Stimulated activated CD4-positive, alpha-beta T cell treated with anti-CD3 and anti-CD28 coated beads, Interleukin-2, amount 100 ng/mL, for 4 hours (primary cell): ENCODE measurements at regions not wholly inside any gene's neighbourhood (a gene's known extent, or its start where the extent isn't known, plus 50 kb on each side); places are given as distances from the start of the nearest gene placed in this dataset.

ENCODE experiments used
- DNase-seq: peaks from one replicate; pipeline ENCODE4 v3.0.0-alpha.2; 2020; ENCODE audit warnings: low read depth

DNA sequence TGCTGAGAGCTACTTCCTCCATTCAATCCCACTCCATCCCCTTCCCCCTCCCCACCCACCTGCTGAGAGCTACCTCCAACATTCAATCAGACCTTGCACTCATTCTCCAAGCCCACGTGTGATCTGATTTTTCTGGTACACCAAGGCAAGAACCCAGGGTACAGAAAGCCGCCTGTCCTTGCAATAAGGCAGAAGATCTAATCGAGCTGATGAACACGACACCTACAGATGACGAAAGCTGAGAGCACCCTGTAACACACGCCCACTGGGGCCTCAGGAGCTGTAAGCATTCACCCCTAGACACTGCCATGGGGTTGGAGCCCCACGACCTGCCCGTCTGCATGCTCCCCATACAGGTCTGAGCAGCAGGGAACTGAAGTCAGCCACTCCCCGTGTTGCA lies 58.3 kb downstream of the TRIML1 start:
- DNase-seq, result no peak

DNA sequence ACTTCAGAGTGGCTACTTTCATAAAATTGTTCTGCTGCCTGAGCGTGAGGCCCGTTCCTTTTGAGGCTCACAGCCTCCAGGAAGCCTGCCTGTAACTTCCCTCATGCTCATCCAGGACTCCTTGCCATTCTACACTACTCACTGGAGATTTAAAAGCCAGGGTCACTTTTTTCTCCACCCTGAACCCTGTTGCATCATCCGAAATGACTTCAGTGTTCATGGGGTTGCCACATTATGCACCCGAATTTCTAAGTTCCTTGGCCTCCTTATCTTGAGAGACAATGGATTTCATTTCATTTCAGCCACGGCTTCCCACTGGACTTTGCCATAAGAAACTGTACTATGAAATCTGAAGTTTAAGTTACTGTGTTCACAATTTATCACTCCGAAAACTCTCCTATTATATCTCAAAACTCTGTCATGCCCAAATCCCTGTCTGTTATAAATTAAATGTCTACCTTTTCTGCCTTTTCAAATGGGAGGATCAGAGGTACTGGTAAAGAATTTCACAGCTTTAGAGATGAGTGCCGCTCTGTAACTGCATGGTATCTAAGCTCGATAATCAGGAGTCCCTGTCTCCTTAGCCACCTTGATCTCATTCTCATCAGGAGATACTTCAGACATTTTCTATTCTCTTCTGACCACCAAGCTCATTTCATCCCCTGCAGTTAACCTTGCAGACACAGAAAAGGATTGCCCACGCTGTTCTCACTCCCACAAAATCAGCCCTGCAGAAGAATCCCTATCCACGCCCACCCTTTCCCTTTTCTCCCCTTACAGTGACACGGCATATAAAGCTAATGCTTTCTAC lies 59.9 kb downstream of the TRIML1 start:
- no peak for DNase-seq

DNA sequence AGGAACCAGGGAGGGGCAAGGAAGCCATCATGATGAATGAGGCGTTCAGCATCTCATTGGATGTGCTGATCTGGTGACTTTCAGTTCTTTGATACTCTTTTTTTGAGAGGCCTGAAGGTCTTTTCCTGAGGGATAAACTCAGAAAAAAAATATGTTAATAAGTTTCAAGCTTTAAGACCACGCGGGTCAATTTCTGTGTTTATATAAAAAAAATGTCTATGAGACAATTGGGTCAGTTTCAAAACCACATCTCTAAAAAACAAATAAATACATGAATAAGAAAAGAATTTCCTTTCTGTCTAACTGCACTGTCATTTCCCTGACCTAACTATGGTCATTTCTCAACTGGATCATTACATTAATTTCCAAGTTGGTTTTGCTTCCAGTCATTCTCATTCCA lies 62.6 kb downstream of the TRIML1 start:
- DNase-seq, result no peak

DNA sequence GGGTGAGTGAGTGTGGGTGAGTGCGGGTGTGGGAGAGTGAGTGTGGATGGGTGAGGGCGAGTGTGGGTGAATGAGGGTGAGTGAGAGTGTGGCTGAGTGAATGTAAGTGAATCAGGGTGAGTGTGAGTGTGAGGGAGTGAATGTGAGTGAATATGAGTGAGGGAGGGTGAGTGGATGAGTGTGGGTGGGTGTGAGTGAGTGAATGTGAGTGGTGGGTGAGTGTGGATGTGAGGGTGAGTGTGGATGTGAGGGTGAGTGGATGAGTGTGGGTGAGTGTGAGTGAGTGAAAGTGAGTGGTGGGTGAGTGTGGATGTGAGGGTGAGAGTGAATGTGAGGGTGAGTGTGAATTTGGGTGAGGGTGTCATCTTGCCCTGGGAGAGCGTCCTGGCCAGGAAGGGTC lies 67.5 kb downstream of the TRIML1 start:
- DNase-seq, result no peak

DNA sequence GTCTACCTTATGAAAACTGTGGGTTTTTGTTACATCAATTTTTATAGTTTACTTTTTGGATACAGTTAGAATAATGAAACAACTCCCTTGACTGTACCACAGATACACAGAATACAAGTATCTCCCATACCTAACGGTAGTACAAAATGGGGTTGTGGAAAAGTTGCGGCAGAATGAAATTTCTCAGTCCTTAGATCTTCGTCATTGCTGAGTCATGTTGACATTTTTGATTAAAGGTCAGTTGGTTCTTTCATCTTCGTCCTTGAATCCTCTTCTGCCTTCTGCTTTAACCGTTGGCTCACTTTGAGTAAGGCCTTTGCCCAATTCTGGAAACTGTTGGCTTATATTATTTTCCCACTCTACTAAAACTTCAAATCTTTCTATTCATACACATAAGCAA lies 75.6 kb downstream of the TRIML1 start:
- no peak for DNase-seq

DNA sequence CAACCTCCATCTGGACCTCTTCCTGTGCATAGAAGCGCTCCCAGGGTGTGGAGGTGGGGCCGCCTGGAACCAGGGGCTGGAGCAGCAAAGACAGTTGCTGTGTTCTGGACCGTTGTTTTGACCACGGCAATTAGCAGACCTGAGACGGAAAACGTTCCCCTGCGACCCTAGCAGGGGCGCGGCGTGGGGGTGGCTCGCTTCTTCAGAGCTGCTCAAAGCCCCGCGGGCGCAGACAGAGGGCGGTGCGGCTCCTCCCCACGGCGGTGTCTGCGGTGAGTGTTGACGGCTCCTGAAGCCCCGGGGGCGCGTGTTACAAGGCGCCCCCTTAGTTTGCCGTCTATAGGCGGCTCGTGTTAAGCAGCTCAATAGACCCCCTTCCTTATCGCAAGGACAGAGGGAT lies 79.2 kb downstream of the TRIML1 start:
- no peak for DNase-seq

DNA sequence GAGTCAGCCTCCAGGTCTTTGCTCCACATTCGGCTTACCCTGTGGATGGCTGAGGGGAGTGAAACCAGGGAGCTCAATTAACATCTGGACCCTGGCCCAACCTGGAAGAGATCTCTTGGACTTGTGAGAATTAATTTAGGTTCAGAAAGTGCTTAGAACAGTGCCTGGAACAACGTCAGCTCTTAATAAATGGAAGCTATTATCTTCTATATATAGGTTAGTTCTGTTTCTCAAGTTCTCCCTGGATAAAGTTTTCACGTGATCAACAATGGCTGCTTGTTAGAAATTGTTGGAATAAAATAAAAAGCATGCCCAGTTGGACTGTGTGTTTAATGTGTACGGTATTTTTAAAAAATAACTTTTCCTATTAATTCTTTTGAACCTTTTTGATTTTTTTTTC lies 80.8 kb downstream of the TRIML1 start:
- no peak for DNase-seq

DNA sequence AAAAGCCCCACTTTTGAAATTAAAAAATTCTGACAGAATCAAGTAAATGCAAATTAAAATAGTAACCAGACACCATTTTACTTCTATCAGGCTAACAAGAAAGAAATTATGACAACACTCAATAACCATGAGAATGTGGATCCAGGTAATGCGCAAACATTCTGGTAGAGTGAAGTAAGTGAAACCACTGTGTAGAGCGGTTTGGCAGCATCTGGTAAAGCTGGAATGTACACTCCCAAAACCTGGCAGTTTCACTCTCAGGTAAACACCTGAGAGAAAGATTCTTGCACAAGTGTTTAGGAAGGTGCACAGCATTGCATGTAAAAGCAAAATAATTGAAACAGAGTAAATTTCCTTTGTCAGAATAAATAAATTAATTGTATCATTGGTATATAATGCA lies 81.8 kb downstream of the TRIML1 start:
- no peak for DNase-seq

DNA sequence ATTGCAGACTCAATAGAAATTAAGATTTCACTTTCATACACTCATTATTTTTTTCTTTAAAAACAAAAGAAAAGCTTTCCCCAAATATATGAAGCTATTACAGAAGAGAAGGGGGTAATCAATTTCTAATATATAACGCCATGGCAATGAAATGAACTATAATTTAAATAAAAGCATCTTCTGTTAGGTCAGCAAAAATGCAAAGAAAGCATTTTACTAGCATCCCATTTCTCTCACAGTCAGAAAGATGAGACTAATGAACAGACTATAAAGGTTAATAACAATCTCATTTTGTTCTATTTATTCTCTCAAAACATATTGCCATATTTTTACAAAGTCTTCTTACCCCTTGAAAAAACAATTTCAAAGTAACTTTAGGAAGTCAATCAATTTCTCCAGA lies 89.0 kb downstream of the TRIML1 start:
- no peak for DNase-seq

DNA sequence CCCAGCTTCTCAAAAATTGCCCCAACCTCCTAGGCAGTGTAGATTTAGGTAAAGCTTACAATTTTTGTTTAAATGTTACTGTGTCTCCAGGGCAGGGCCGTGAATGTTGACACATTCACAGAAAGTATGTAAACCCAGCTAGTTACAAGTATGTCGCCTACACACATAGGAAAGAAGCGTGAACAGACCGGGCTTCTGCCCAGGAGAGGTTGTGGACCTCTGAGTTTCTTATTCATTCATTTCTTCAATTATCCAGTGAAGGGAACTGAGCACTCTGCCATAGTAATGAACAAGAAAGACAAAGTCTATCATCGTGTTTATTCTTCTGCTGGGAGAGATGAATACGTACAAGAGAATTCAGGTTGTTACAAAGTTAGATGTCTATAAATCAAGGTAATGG lies 93.2 kb downstream of the TRIML1 start:
- DNase-seq, result no peak

DNA sequence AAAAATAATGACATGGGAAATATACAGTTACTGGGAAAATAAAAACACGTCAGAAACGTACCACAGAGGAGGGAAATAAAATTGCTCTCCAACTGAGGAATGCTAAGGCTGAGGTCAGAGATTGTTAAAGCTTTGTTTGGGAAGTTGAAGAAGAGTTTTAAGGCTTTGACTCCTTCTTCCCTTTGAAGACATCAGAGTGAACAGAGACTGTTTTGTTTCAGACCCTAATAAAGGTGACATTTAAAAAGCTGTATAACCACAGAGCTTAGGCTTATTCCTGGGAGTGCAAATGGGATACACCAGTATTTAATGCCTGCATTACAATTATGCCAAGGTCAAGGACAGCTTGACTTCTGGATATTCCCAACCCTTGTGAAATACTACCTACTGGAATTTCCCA lies 102.8 kb downstream of the TRIML1 start:
- no peak for DNase-seq

DNA sequence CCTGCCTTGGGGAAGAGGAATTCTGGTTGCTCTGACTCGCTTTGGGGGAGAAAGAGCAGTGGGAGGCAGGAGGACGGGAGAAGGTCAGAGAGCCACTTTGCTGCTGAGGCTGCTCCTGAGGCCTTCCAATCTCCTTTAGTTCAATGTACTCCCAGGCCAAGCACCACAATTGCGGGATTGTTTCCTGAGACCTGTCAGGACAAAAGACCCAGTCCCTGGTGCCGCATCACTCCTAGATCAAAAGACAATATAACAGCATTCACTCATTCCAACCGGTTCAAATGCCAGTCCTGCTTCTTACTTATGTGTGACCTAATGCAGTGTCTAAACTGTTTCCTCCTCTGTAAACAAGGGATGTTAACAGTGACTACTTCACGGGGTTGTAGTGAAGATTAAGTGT lies 106.4 kb downstream of the TRIML1 start:
- DNase-seq, result no peak

DNA sequence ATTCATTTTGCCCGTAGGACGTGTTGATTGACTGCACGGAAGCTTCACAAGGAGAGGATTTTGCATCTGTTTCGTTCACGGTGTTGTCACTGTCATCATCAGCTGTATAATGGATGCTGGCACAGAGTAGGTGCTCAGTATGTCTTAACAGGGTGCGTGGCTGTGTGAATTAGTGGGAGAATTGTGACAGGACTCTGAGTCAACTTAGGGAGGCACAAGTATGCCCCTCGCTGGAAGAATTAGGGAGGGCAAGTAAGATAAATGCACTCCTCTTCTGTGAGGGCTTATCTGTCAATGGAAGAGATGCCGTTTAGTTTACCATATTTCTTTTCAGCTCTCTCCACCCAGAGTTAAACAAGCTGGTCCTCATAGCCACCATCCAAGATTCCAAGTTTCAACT lies 107.2 kb downstream of the TRIML1 start:
- no peak for DNase-seq

DNA sequence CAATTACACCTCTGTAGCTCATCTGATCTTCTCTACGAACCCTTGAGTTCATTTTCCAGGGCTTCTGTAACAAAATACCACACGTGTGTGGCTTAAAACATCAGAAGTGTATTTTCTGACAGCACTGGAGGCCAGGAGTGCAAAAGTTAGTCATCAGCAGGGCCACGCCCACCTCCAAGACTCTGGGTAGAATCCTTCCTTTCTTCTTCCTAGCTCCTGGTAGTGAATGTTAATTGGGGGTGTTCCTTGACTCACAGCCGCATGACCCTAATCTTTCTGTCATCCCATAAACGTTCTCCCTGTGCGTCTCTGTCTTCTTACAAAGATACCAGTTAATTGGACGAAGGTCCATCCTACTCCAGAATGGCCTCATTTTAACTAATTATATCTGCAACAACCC lies 115.0 kb downstream of the TRIML1 start:
- no peak for DNase-seq

DNA sequence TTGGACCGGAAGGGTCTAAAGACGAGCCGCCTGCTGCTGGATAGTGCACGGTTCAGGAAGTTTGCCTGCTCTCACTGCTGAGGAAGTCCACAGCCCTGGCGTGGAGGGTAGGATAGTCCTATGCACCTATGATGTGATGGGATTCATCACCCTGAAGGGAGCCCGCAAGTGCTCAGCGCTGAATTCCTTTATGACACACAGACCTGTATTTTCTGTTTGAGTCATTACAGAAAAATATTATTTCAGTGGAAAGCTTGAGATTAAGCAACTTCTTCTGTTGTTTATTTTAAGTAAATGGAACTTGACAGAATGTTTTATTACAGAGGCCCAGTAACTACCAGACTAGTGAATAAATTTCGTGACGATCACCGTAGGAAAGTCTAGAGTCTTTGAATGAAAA lies 123.2 kb downstream of the TRIML1 start:
- DNase-seq, result no peak

DNA sequence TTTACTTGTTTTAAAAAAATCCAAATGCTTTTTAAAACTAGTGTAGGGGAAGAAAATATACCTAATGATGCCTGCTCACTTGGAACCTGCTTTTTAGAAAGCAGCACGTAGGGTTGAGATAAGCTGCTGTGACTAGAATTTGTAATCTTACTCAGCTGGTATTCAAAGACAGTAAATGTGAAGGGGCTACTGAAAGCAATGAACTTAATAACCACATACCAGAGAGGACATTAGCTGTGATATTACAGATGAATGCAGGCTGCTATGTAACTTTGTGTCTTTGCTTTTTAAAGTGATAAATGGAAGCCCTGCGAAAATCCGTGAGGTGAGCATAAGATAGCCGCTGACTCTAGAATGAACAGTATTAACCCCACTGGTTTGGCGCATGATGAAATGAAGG lies 124.1 kb downstream of the TRIML1 start:
- no peak for DNase-seq

DNA sequence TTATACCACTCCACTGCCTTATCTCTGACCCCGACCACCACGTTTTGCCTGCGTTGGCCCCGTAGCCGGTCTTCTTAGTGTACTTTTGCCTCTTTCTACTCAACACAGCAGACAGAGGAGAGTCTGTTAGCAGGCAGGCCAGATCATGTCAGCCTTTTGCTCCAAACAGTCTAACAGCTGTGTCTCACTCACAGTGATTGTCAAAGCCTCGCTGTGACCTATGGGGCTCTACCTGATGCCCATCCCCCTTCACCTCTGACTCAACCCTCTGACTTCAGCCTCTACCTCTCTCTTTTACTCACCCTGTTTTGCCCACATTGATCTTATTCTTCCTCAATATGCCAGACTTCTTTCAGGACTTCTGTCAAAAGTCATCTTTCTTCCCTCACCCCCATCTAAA lies 127.1 kb downstream of the TRIML1 start:
- DNase-seq, result no peak

DNA sequence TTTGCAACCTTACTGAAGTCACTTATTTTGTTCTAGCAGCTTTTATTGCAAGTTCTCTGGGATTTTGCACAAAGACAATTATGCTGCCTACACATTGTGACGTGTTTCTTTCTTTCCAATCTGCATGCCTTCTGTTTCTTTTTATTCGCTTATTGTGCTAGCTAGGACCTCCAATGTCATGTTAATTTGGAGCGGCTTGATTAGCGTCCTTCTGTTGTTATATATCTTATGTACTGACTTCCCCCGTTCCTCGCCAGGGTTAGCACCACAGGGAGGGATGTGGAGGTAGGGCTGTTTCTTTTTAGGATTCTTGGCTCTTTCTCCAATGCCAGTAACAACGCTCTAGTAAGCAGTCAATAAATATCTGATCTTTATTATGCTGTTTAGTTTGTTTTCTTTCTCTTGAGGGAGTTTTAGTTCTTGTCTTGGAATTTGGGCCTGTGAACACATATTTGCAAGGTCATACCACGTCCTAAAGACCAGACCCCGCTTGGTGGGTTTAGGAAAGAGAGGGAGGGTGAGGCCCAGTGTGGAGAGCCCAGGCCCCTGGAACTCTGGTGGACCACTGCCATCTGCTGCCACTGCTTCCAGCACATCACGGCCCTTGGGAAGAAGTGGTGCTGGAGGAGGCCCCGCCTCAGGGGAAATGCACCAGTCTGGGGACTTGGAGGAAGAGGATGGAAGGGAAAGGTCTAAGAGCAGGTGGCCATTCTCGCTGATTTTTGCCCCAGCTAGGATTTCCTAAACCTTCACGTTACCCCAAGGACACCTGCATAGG lies 129.1 kb downstream of the TRIML1 start:
- DNase-seq, result no peak

DNA sequence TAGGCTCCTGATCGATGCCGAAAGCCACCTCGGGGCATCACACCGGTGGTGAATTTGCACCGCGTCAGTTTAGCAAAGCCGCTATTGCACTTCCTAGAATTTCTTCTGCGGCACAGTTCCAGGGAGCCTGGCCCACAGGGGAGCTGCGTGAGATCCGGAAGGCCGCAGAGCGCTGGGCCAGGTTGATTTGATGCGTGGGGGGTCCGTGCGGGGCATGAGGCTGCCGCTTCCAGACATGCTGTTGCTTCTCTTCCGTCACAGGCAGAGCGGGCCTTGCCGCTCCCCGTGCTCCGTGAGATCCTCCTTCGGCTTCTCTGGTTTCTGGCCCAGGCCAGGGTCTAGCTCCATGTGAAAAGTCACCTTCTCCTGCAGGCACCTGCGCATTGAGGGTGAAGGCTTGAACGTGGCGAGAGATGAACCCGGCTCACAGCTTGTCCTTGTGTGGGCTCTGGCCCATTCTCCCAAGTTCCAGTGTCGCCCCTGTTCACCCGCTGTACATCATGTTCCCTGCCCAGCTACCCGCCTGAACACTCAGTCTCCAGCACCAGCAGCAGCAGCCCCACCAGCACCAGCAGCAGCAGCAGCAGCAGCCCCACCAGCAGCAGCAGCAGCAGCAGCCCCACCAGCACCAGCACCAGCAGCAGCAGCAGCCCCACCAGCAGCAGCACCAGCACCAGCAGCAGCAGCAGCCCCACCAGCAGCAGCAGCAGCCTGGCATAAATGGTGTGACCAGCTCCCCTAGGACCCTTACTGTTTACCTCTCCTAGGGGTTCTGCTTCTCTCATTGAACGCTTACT lies 131.2 kb downstream of the TRIML1 start:
- no peak for DNase-seq

DNA sequence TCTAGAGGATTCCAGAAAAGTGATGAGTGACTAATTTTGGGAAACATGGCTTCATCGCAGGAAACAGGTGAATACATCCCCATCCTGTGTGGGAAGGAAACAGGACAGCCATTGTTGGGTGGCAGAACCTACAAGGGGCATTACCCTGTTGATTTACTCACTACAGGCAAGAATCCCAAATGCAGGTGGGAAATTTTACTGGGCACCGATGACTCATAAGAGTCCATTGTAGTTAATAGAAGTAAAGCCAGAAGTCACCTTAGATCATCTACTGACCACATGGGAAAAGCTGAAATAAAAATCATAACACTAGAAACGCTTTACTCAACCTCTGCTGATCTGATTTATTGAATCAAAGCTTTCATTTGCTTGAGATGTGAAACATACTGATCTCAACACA lies 136.4 kb downstream of the TRIML1 start:
- DNase-seq, result no peak

DNA sequence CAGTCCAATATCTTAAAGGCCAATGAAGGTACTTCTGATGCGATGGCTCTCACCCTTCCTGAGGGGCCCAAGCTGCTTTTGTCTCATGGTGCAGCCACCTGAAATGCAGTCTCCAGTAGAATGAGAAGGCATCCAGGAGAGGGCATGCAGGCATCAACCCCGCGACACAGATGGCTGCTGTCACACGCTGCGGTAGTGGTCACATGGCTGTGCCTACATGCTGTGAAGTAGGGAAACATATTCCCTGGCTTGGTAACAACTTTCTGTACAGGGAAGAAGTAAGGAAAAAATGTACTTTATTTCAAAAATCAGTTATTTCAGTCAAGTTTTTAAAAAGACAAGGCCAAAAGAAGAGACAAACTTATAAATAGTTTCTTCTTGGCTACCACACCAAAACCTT lies 139.9 kb downstream of the TRIML1 start:
- no peak for DNase-seq

DNA sequence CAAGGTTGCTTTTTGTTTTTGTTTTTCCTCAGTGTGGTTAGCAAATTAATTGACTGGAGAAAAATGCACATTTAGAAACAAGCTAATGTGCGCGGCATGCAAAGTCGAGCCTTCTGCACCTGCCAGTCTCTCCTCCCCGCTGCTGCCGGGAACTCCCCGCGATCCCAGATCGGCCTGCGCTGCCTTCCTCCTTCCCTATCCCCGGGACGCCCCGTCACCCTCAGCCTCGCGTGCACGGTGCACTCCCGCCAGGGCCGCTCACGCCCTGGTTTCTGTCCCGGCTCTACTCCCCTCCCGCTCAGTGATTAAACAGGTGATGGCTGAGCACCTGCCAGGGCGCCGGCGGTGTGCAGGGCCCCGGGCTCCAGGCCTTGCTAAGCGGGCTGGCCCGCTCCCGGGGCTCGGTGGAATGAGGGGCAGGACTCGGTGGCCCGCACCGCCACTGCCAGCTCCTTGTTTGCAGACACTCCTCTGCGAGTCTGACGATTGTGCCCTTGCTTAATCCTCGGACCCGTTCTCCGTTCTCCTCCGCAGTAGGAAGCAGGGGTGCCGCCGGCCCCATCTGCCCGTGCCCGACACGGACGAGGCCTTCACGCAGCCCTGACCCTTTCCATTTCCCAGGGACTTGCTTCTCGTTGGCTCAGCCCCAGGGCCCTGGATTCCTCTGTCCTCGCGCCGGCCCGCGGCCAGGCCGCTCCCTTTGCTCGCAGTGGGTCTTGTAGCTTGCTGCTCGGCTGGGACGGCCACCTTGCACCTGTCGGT lies 143.4 kb downstream of the TRIML1 start:
- DNase-seq, result no peak
